ENCODE measurements at regions not wholly inside any gene's neighbourhood (a gene's known extent, or its start where the extent isn't known, plus 50 kb on each side); places are given as distances from the start of the nearest gene placed in this dataset.

DNA sequence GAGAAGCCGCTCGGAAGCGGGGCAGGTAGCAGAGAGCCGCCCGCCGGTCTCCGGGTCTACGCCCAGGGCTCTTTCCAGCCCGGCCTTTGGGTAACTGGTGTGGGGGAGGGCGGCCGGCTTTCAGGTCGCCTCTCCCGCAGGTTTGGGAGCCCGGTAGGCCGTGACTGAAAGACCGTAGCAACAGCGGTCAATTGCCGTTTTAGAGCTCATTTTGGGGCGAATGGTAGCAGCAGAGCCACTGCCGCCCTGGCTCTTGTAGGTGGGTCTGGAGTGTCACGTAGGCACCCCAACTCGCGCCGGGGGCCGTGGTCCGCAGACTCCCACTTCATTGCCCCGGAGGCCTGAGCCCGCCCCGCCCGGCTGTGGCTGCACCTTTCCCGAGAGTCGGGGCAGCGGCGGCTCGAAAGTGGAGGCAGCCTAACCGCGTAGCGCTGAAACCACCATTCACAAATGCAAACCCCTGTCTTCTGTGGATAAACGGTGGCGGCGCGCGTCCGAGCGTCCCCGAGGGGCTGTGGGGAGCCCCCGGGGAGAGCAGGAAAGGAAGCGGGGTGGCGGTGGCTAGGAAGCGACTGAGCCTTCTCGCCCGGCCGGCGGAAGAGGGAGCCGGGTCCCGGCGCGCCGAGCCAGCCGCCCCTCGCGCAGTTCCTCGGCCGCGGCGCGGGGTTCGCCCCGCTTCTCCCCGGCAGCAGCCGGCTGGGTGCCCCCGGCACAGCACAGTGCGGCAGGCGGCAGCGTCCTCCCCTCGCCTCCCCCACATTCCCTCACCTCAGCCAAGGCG, 2185.1 kb upstream of the TENM3 start:
- DNase-seq (ENCODE audit: low spot score) = peak; percentile 75
- intact Hi-C loops (cut with DNase I) = no loop called here

GRCh38 chr4:180058691-180059215, 2184.4 kb upstream of the TENM3 start:
- no peak for DNase-seq (ENCODE audit: low spot score)
- intact Hi-C loops (cut with DNase I) = no loop called here

GRCh38 chr4:180059216-180059881, 2183.9 kb upstream of the TENM3 start:
- intact Hi-C loops (cut with DNase I) = no loop called here
- DNase-seq (ENCODE audit: low spot score) = no peak

DNA sequence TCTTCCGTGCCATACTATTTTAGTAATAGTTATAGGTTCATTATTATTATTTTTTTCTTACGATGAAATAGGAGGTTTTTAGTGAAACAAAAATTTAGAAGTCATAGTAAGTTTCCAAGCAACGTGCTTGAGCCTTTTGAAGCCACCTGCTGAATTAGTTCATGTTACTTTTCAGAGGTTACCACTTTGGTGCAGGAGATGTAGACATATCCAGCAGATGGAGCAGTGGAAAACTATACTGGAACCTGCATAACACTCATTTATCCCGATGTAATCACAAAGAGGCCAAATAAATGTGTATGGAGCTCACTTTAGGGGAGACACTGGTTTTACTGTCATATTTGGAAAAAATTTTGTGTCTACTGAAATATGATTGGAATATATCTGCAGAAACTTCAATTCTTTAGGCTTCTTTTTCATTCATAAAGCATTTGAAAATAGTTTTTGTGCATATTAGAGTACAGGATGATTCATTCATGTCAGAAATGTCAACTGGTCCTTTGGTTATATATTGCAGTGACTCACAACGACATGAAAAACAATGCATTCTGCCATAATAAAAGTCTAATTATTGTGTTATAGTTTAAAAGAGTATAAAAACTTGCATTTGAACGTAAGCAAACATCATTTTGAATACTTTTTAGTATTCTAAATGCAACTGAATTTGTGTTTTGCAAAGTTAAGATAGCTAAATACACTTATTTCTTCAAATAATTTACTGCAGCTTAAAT, 2182.9 kb upstream of the TENM3 start:
- no peak for DNase-seq (ENCODE audit: low spot score)
- intact Hi-C loops (cut with DNase I) = no loop called here

DNA sequence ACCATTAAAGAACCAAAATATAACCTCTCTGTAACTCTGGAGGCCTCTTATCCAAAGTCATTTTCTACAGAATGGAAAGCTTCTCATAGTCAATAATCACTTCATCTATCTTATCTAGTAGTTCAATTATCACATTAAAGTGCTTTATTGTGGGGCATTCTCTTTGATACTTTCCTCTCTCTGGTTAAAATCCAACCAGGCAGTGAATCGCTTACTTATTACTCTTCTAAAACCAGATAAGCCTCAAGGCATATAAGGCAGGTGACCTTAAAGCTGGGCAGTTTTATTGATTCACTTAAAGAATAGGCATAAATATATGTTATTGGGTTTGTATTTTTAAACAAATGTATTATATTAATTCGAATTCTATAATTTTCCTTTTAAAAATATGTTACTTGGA, 2162.1 kb upstream of the TENM3 start:
- intact Hi-C loops (cut with DNase I) = no loop called here

GRCh38 chr4:180084561-180084960, 2158.6 kb upstream of the TENM3 start:
- no peak for DNase-seq (ENCODE audit: low spot score)
- intact Hi-C loops (cut with DNase I) = no loop called here

More for the DNA sequence above, 2162.1 kb upstream of the TENM3 start:
- no peak for DNase-seq (ENCODE audit: low spot score)

DNA sequence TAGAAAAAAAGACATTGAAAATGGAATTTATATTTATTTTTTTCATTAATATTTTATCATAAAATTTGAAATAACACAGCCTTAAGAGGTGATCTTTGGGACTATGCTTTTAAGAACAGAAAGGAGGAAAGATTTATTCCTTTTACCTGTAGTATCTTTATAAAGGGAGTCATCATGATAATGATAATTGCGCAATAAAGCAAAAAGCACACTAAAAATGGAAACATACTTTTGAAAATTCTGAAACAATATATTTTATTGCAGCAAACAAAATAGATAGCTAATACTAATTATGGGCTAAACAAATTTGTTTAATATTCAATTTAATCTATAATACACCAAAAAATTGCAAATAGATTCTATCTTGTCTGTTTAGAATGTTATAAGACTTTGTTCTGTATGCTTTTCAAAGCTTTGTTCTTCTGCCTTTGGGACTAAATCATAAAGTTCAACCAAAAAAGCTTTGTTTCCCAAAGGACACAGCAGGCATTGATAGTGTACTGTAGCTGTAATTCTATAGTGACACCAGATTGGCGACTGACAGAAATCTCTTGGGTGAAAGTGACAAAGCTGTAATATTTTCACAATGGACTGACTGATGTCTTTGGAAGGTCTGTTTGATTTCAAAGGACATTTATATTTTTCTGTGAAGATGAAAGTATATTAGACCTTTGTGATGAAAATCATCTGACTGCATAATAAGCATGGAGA, 2156.6 kb upstream of the TENM3 start:
- DNase-seq (ENCODE audit: low spot score) = no peak
- intact Hi-C loops (cut with DNase I) = no loop called here

GRCh38 chr4:180098586-180098985, 2144.6 kb upstream of the TENM3 start:
- intact Hi-C loops (cut with DNase I) = no loop called here
- DNase-seq (ENCODE audit: low spot score) = no peak

GRCh38 chr4:180099957-180100356, 2143.2 kb upstream of the TENM3 start:
- intact Hi-C loops (cut with DNase I) = no loop called here
- no peak for DNase-seq (ENCODE audit: low spot score)

- intact Hi-C loops (cut with DNase I) = no loop called here
- DNase-seq (ENCODE audit: low spot score) = no peak
Observed at GRCh38 chr4:180100433-180101344, 2142.5 kb upstream of the TENM3 start.

DNA sequence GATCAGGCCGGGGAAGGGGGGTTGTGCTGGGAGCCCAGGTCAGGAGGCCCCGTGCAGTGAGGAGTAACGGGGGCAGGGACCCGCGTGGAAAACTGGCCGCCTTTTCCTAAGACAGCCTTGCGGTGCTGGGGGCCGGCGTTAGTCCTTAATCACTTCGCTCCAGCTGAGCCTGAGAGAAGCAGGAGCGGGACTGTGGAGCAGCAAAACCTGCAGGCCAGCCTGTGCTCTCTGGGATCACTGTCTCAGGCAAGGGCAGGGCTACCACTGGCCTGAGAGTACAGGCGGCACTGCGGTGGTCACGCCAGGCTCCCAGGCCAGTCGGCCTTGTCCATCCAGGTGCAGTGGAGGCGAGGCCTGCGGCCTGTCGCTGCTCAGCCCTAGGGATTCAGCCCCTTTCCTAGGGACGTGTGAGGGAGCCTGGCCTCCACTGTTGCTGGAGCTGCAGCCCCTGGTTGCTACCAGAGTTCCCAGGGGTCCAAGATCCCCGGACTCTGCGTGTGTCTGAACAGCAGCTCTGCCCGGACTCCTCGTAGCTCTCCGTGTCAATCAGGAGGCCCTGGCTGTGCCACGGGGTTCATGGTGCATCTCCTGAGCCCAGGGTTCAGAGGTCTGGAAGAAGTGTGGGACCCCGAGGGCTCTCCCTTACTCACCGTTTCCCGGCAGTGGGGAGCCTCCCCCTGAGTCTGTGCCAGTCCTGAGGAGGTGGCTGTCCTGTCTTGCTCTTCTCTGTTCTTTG, 2141.7 kb upstream of the TENM3 start:
- intact Hi-C loops (cut with DNase I) = no loop called here
- DNase-seq (ENCODE audit: low spot score) = no peak

GRCh38 chr4:180103794-180104193, 2139.4 kb upstream of the TENM3 start:
- intact Hi-C loops (cut with DNase I) = no loop called here
- no peak for DNase-seq (ENCODE audit: low spot score)

GRCh38 chr4:180105362-180105761, 2137.8 kb upstream of the TENM3 start:
- intact Hi-C loops (cut with DNase I) = no loop called here
- DNase-seq (ENCODE audit: low spot score) = no peak

- no peak for DNase-seq (ENCODE audit: low spot score)
- intact Hi-C loops (cut with DNase I) = no loop called here
Observed at GRCh38 chr4:180106122-180106521, 2137.1 kb upstream of the TENM3 start.

- intact Hi-C loops (cut with DNase I) = no loop called here
Observed at GRCh38 chr4:180106997-180107396, 2136.2 kb upstream of the TENM3 start.

GRCh38 chr4:180116840-180117239, 2126.4 kb upstream of the TENM3 start:
- intact Hi-C loops (cut with DNase I) = no loop called here
- DNase-seq (ENCODE audit: low spot score) = no peak

More at GRCh38 chr4:180106997-180107396, 2136.2 kb upstream of the TENM3 start:
- no peak for DNase-seq (ENCODE audit: low spot score)

GRCh38 chr4:180120068-180120467, 2123.1 kb upstream of the TENM3 start:
- intact Hi-C loops (cut with DNase I) = no loop called here
- no peak for DNase-seq (ENCODE audit: low spot score)
